ENCODE measurements at regions not wholly inside any gene's neighbourhood (a gene's known extent, or its start where the extent isn't known, plus 50 kb on each side); places are given as distances from the start of the nearest gene placed in this dataset.

GRCh38 chr9:94479757-94480156 is 75.1 kb upstream of the PCAT7 start:
- TF ChIP-seq, protein P1, sequence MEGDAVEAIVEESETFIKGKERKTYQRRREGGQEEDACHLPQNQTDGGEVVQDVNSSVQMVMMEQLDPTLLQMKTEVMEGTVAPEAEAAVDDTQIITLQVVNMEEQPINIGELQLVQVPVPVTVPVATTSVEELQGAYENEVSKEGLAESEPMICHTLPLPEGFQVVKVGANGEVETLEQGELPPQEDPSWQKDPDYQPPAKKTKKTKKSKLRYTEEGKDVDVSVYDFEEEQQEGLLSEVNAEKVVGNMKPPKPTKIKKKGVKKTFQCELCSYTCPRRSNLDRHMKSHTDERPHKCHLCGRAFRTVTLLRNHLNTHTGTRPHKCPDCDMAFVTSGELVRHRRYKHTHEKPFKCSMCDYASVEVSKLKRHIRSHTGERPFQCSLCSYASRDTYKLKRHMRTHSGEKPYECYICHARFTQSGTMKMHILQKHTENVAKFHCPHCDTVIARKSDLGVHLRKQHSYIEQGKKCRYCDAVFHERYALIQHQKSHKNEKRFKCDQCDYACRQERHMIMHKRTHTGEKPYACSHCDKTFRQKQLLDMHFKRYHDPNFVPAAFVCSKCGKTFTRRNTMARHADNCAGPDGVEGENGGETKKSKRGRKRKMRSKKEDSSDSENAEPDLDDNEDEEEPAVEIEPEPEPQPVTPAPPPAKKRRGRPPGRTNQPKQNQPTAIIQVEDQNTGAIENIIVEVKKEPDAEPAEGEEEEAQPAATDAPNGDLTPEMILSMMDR (IDR thresholded peaks at IDR 0.05): no peak
- TF ChIP-seq POLR2A (IDR thresholded peaks at IDR 0.05): no peak
